DOHH2 (cell line): ENCODE measurements at regions not wholly inside any gene's neighbourhood (a gene's known extent, or its start where the extent isn't known, plus 50 kb on each side); places are given as distances from the start of the nearest gene placed in this dataset.

ENCODE experiments used
- H3F3A ChIP-seq: fragments of 200-600 bp; sonication (generic), shearing (Covaris generic); 2 replicates; pipeline ENCODE4 v1.6.0; 2016; ENCODE audit warnings: antibody characterized with exemption, mild to moderate bottlenecking; ENCODE audit not compliant: control insufficient read depth, insufficient read depth
- H3K27ac ChIP-seq: fragments of 200-600 bp; sonication (generic); 2 replicates; pipeline ENCODE4 v1.5.1; 2014; ENCODE audit warnings: low read depth, mild to moderate bottlenecking, low read length, moderate library complexity
- H3K27me3 ChIP-seq: fragments of 200-600 bp; sonication (generic); 2 replicates; pipeline ENCODE4 v1.6.1; 2014; ENCODE audit warnings: mild to moderate bottlenecking, low read length, mixed read lengths; ENCODE audit not compliant: control insufficient read depth
- H3K36me3 ChIP-seq: fragments of 200-600 bp; sonication (generic); 2 replicates; pipeline ENCODE4 v1.6.1; 2014; ENCODE audit warnings: mild to moderate bottlenecking, low read length, moderate library complexity, mixed read lengths; ENCODE audit not compliant: control insufficient read depth
- H3K4me1 ChIP-seq: fragments of 200-600 bp; sonication (generic); 2 replicates; pipeline ENCODE4 v1.6.1; 2014; ENCODE audit warnings: mild to moderate bottlenecking, low read length, mixed read lengths; ENCODE audit not compliant: control insufficient read depth
- H3K4me2 ChIP-seq: fragments of 200-600 bp; sonication (generic); 2 replicates; pipeline ENCODE4 v1.6.0; 2014; ENCODE audit warnings: mild to moderate bottlenecking, low read length, moderate library complexity
- H3K4me3 ChIP-seq: fragments of 200-600 bp; sonication (generic); 2 replicates; pipeline ENCODE4 v1.5.1; 2014; ENCODE audit warnings: mild to moderate bottlenecking, low read length, mixed read lengths
- H3K79me2 ChIP-seq: fragments of 200-600 bp; sonication (generic); 2 replicates; pipeline ENCODE4 v1.6.1; 2014; ENCODE audit warnings: mild to moderate bottlenecking, low read length, mixed read lengths; ENCODE audit not compliant: control insufficient read depth
- H3K9me2 ChIP-seq: fragments of 200-600 bp; sonication (generic); replicated peaks from 2 replicates; pipeline ENCODE4 v1.6.1; 2014; ENCODE audit warnings: mild to moderate bottlenecking, low read length, mixed read lengths; ENCODE audit not compliant: control insufficient read depth
- H3K9me3 ChIP-seq: fragments of 200-600 bp; sonication (generic); 2 replicates; pipeline ENCODE4 v1.6.1; 2014; ENCODE audit warnings: antibody characterized with exemption, low read length, mixed read lengths; ENCODE audit not compliant: control insufficient read depth, insufficient read depth
- H4K20me1 ChIP-seq: fragments of 200-600 bp; sonication (generic); 2 replicates; pipeline ENCODE4 v1.6.0; 2014; ENCODE audit warnings: low read depth, mild to moderate bottlenecking, antibody characterized with exemption, low read length, moderate library complexity; ENCODE audit not compliant: control insufficient read depth, insufficient read depth
- EZH2phosphoT487 ChIP-seq: fragments of 200-600 bp; sonication (generic); IDR thresholded peaks from 2 replicates; pipeline ENCODE4 v1.6.1; 2017; ENCODE audit warnings: borderline replicate concordance, mild to moderate bottlenecking, antibody characterized with exemption, low read length, moderate library complexity, mixed read lengths
- TF ChIP-seq, protein P1 (sequence below): fragments of 200-600 bp; sonication (generic); IDR thresholded peaks from one replicate; pipeline ENCODE4 v1.5.1; 2014; ENCODE audit warnings: antibody characterized with exemption, mild to moderate bottlenecking, low read depth, low read length; ENCODE audit not compliant: poor library complexity, severe bottlenecking

DNA sequence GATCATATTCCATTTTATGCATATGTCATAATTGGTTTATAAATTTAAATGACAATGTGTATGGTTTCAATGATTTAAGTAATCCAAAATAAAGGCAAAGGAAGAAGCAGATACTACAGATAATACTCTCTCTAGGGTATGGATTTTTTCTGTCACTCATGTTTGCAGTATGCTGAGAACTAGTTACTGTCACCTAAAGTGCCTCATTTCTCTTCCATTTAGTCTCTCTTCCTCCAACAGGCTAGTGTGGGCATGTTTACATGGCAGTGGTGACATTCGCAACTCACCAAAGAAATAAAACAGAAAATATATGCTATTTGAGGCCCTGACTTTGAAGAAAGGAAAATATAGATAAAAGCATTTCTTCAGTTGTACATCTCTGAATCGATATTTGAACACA is 1460.4 kb upstream of the ZEB2 start:
- H3K4me3 ChIP-seq = no peak overlapping the region

GRCh38 chr2:145975406-145975805 is 1455.5 kb upstream of the ZEB2 start:
- Histone ChIP-seq H3F3A (no peaks in the 10 kb centered on the region), H3K36me3 (no peaks in the 10 kb centered on the region), H3K4me3 (no peak overlapping the region), H3K79me2 (no peaks in the 10 kb centered on the region), H3K9me3 (no peaks in the 10 kb centered on the region), H3K4me2 (no peak overlapping the region), H3K9me2 (no peaks in the 10 kb centered on the region), H3K4me1 (no peaks in the 10 kb centered on the region), H3K27ac (no peak overlapping the region), H3K27me3 (no peaks in the 10 kb centered on the region), H4K20me1 (no peaks in the 10 kb centered on the region)
- no peak for TF ChIP-seq EZH2phosphoT487
- TF ChIP-seq, protein P1, sequence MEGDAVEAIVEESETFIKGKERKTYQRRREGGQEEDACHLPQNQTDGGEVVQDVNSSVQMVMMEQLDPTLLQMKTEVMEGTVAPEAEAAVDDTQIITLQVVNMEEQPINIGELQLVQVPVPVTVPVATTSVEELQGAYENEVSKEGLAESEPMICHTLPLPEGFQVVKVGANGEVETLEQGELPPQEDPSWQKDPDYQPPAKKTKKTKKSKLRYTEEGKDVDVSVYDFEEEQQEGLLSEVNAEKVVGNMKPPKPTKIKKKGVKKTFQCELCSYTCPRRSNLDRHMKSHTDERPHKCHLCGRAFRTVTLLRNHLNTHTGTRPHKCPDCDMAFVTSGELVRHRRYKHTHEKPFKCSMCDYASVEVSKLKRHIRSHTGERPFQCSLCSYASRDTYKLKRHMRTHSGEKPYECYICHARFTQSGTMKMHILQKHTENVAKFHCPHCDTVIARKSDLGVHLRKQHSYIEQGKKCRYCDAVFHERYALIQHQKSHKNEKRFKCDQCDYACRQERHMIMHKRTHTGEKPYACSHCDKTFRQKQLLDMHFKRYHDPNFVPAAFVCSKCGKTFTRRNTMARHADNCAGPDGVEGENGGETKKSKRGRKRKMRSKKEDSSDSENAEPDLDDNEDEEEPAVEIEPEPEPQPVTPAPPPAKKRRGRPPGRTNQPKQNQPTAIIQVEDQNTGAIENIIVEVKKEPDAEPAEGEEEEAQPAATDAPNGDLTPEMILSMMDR = no peak

More for the DNA sequence above, 1460.4 kb upstream of the ZEB2 start:
- H4K20me1 ChIP-seq = no peaks in the 10 kb centered on the region
- H3K9me2 ChIP-seq = no peaks in the 10 kb centered on the region
- no peaks in the 10 kb centered on the region for H3F3A ChIP-seq
- no peaks in the 10 kb centered on the region for H3K4me1 ChIP-seq
- H3K9me3 ChIP-seq = no peaks in the 10 kb centered on the region
- no peak overlapping the region for H3K27ac ChIP-seq
- no peaks in the 10 kb centered on the region for H3K79me2 ChIP-seq
- no peak for TF ChIP-seq EZH2phosphoT487
- TF ChIP-seq, protein P1 = no peak
- no peaks in the 10 kb centered on the region for H3K36me3 ChIP-seq
- no peaks in the 10 kb centered on the region for H3K27me3 ChIP-seq
- H3K4me2 ChIP-seq = no peak overlapping the region

- Histone ChIP-seq H3K79me2 (no peaks in the 10 kb centered on the region), H3F3A (no peaks in the 10 kb centered on the region), H3K4me2 (no peak overlapping the region), H3K9me2 (no peaks in the 10 kb centered on the region), H4K20me1 (no peaks in the 10 kb centered on the region), H3K4me3 (no peak overlapping the region), H3K36me3 (no peaks in the 10 kb centered on the region), H3K4me1 (no peaks in the 10 kb centered on the region), H3K27me3 (no peaks in the 10 kb centered on the region), H3K9me3 (peaks cover 2% of the 10 kb centered on the region; the same call in 1 of the 2 replicates), H3K27ac (no peak overlapping the region)
- TF ChIP-seq EZH2phosphoT487 = no peak
- TF ChIP-seq, protein P1 = no peak
Measured at GRCh38 chr2:145961846-145962245, 1441.9 kb upstream of the ZEB2 start.
